ENCODE measurements at regions not wholly inside any gene's neighbourhood (a gene's known extent, or its start where the extent isn't known, plus 50 kb on each side); places are given as distances from the start of the nearest gene placed in this dataset.

DNA sequence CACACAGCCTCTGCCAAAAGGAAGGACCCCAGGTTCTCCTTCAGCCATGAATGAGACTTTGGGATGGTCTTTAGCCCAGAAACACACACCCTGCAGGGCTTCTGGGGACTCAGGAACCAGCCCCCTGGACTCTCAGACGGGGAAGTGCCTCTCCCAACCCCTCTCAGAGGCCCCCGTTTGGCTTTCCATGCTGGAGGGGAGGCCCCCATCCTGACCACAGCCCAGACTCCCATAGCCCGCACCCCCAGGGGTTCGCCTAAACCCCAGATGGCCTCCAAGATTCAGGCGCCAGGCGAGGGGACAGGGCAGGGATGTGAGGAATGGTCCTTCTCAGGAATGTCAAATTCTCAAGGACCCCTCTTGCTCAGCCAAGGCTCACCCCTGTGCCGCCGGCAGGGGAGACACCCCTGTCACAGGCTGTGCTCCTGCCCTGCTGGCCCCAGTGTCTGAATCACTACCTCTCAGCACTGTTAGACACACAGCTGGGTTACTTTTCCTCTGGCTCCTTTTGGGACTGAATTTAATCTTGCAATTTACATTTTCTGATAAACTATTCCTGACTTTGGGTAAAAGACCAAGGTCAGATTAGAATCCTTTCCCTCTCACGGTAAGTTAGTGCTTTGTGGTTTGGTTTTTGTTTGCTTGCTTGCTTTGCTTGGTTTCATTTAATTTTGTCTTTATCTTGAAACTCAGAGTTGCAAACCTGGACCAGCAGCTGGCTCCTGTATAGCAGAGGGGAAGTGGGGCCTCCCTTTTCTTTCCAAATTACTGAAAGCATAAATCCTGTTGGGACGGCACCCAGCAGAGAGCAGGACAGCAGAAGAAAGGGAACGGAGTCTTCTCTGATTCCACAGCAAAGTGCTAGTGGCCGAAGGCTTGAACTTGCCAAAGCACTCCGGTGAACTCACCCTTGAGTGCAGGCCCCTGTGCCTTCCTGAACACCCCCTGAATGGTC, 198.9 kb upstream of the RAB6C start:
- TF ChIP-seq, protein P1, sequence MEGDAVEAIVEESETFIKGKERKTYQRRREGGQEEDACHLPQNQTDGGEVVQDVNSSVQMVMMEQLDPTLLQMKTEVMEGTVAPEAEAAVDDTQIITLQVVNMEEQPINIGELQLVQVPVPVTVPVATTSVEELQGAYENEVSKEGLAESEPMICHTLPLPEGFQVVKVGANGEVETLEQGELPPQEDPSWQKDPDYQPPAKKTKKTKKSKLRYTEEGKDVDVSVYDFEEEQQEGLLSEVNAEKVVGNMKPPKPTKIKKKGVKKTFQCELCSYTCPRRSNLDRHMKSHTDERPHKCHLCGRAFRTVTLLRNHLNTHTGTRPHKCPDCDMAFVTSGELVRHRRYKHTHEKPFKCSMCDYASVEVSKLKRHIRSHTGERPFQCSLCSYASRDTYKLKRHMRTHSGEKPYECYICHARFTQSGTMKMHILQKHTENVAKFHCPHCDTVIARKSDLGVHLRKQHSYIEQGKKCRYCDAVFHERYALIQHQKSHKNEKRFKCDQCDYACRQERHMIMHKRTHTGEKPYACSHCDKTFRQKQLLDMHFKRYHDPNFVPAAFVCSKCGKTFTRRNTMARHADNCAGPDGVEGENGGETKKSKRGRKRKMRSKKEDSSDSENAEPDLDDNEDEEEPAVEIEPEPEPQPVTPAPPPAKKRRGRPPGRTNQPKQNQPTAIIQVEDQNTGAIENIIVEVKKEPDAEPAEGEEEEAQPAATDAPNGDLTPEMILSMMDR (IDR thresholded peaks at IDR 0.05 in 4 of 5, conservative IDR thresholded peaks at IDR 0.05 in 1 of 5): no peak
- TF ChIP-seq POLR2A (IDR thresholded peaks at IDR 0.05): no peak
